ENCODE measurements at regions not wholly inside any gene's neighbourhood (a gene's known extent, or its start where the extent isn't known, plus 50 kb on each side); places are given as distances from the start of the nearest gene placed in this dataset.
"Not testable (repeated sequence)": the region's sequence is repeated elsewhere in the genome, so short reads cannot be mapped to it uniquely, and the experiment has no call there.

DNA sequence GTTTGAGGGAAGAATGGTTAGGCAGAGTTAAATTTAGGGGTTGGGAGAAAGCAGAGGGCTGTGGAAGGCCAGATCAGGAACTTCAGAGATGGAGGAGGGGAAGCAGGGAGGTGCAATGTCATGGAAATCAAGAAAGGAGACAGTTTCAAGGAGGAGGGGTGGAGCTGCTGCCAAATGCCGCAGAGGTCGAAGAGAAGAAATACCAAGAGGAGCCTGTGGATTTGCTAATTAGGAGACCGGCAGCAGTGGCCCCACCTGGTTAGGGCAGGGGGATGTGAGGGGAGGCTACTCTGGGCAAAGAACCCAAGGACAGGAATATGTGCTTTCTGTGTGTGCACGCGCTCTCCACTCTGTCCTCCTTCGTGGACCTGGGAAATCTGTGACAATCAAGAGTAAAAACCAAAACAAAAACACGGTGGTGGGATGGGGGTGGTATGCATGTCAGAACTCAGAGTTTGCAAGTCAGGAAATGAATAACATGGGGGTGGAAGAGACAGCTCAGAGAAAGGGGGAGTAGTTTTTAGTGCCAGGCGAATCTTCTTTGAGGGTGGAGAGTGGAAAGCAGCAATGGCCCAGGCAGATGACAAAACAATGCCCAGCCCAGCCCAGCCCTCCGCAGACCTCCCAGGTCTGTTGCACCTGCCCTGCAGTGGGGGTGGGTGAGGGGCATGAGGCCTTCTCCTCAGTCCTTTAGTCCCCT lies 102.9 kb upstream of the PAX2 start:
- DNase-seq (ENCODE audit: low spot score), result no peak

DNA sequence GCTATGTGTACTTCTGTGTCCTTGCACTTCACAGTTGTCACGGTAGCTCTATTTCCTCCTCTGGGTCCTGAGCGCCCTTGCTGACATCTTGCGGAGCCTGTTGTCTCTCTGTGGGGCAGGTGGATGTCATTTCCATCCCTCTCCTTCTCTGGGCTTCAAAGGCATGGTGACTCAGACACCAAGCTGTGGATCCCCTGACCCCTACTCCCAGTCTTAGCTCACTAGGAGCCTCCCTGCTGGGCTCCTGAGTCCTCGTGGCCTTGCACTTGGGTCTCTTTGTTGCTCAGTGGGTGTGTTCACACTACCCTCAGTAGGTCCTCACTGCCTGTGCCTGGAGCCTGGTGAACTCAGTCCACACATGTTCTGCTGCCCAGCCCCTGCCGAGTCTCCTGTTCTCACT lies 100.3 kb upstream of the PAX2 start:
- no peak for DNase-seq (ENCODE audit: low spot score)

DNA sequence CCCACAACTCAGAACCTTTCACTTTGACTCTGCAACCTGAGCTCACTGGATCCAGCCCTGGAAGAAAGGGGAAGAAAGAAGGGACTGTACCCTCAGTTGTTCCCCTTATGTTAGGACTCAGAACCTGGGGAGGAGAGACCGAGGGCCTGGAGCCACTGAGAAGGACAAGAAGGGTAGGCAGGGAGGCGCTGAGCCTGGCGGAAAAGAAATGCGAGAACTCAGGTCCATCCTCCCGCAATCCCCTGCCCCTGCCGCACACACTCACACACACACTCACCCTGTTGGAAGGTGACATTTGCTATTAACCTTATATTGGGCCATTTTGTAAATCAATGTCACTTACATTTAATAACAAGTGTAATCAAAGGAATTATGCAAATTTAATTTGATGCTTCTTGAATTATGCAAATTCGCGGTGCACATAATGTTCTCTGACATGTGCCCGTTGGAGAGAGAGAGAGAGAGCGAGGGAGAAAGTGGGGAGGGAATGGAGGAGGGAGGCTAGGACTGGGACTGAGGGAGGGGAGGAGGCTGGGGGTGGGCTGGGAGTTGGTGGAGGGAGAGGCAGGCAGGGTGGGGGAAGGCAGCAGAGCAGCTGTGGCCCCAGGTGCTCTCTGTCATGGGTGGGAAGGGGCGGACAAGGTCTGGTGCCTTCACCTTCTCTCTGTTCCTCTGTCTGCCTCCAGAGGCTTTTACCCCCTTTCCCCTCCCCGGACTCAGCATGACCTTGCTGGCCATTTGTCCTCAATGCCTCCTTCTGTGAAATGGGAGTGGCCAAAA lies 99.6 kb upstream of the PAX2 start:
- DNase-seq (ENCODE audit: low spot score), result no peak

DNA sequence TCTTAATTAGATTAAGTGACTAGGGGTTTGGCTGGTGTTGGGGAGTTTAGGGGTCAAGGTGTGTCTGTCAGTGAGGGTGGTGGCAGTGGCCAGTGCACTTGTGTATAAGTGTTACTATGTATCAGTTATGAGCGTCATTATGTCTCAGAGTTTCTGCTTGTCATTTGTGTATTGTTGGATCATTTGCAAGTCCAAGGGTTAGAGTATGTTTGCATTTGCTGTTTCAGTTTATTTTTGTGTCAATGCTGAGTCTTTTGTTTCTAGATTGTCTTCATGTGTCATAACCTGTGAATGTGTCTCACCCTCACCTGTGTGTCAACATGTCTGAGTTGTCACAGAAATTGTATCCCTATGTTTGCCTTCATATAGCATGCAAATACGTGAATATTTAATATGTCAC lies 97.5 kb upstream of the PAX2 start:
- no peak for DNase-seq (ENCODE audit: low spot score)

DNA sequence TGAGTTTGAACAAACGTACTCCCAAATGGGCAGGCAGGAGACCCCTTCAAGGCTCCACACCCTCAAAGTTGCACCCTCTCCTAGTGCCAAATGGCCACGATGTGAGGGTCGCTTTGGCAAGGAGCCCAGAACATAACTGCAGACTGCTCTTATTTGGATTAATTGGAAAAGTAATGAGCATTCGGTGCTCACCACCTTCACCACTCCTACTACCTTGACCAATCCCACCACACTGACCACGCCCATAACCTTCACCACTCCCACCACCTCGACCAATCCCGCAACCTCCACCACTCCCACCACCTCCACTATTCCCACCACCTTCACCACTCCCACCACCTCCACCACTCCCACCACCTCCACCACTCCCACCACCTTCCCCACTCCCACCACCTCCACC lies 94.7 kb upstream of the PAX2 start:
- DNase-seq (ENCODE audit: low spot score), result no peak

DNA sequence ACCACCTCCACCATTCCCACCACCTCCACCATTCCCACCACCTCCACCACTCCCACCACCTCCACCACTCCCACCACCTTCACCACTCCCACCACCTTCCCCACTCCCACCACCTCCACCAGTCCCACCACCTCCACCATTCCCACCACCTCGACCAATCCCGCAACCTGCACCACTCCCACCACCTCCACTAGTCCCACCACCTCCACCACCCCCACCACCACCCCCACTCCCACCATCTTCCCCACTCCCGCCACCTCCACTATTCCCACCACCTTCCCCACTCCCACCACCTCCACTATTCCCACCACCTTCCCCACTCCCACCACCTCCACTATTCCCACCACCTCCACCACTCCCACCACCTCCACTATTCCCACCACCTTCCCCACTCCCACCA lies 94.3 kb upstream of the PAX2 start:
- not testable (repeated sequence) for DNase-seq (ENCODE audit: low spot score)

DNA sequence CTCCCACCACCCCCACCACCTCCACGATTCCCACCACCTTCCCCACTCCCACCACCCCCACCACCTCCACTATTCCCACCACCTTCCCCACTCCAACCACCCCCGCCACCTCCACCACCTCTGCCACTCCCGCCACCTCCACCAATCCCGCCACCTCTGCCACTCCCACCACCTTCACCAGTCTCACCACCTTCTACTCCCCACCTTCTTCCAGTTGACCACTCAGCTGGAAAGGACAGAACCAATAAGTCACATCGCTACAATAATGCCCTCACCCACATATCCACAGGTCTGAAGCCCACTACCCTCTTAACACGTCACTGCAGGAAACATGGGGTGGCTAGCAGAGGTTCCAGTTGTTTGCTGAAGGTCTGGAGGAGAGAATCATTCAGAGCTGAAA lies 93.5 kb upstream of the PAX2 start:
- DNase-seq (ENCODE audit: low spot score), result no peak

DNA sequence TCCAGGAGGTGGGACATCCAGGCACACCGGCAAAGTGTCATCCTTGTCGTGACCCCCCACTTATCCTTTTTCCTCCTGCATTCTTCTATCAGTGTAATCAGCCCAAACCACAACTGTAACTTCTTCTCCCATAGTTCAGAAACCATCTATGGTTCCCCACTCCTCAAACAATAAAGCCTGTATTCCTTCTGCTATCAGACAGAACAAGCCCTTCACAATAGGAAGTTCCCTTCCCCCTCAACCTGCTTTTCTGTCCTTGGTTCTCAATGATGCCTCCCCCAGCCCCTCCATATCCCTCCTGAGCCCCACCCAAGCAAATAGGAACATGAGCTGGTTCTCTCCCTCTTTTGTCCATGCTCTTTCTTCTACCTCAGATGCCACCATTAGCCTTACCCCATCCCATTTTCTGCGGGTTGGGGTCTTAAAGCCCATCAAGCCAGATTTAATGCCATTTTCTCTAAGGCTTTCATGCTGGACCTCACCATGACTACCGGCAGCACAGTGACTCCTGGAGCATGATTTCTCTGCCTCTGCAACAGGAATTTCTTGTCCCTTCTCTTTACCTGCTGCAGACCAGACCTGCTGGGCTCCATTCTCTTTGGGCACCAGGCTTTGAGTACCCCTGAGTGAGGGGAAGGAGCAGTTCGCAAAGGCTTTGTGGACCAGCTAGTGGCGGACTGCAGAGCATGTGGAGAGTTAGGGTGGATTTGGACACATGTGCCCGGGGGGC lies 92.8 kb upstream of the PAX2 start:
- DNase-seq (ENCODE audit: low spot score), result no peak

DNA sequence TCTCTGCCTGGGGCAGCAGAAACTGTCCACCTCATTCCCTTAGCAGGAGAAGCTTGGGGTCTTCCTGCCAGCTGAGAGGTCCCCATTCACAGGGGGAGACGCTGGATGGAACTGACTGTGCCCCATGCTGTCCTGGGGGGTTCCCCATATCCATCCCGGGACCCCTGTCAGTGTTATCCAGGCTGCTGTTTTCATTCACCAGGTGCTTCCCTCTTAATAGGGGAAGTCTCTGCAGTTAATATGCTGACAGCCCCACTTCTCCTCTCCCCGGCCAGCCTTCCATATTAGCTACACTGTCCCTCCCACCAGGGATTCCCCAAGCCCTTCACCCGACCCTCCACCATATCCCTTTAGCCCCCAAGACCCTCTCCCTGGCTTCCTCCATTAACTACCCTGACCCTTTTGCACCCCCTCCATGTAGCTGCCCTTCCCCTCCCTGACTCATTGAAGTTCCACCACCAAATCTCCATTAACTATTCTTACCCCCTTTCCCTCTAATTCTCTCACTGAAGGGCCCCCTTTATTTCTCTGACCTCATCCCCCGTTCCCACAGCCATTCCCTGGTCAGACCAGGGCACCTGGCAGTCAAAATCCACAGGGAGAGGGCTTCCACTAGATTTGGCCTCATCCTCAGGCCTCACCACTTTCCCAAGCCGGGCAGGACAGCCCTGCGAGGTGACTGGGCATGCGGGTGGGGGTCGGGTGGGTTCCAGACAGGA lies 92.0 kb upstream of the PAX2 start:
- no peak for DNase-seq (ENCODE audit: low spot score)

DNA sequence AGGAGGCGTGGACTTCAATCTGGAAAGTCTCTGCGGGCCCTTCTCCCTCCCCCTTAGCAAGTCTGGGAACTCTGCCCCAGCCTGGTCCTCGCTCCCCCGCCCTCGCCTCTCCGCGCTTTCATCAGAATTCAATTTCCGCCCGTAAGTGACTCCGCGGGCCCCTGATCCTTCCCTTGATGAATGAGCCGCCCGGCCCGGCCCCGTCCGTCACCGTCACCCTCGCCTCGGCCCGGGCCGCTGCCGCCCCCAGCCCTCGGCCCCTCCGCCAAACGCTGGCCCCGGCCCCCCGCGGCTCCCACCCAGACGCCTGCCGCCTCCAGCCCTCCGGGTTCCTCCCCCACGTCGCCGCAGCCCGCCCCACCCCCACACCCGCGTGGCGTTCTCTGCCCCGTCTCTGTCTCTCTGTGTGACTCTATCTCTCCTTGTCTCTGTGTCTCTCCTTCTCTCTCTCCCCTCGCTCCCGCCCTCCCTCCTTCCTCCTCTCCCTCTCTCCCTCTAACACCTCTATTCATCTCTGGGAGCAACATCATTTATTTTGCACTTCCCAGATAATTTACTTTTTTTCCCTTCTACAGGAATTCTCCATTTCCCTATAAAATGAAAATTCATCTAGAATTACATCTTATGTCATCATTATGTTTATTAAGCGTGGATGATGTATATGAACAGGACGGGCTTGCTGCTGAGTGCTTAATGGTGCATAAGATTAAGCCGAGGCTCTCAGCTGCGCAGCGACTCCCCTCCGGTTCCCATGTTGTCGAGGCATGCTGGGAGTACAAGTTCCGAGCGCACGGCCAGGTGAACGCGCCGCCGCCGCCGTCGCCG lies 91.2 kb upstream of the PAX2 start:
- DNase-seq (ENCODE audit: low spot score), result no peak

DNA sequence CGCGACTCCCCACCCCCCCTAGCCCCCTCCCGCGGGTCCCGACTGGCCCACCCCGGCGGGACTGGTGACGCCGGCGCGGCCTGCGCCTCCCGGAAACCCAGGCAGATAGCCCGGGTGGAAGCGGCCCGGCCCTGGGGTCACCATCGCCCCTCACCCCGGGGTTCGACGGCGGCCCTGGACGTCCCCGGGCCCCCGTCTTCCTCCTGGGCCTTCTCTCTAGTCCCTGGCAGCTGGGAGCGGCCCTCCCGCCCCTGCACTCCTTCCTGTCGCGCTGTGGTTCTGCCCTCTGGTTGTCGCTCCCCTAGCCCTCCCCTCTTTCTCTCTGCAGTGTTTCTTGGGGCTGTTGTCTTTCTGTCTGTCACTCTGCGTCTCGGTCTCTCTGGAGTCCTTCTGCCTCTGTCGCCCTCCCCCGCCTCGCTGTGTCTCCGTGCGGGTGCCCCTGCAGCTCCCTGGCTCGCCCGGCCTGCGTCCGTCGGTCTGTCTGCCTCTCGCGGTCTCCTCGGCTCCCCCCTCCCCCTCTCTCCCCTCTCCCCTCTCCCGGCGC lies 90.5 kb upstream of the PAX2 start:
- no peak for DNase-seq (ENCODE audit: low spot score)

DNA sequence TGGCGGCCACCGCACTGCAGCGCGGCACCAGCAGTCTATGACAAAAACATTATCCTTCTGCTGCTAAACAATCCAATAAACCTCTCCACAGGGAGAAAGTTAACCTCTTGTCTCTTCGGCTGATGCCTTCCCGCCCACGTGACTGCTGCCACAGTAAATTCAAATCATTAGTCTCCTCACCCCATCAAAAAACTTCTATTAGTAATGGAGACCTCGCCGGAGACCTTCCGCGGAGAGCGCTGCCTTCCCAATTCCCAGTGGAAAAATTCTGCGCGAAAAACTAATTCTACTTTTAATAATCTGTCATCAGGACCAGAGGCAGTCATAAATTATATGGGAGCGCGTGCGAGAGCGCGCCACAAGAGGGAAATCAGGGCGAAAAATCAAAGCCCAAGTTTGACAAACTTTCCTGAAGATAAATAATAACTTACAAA lies 90.0 kb upstream of the PAX2 start:
- no peak for DNase-seq (ENCODE audit: low spot score)

DNA sequence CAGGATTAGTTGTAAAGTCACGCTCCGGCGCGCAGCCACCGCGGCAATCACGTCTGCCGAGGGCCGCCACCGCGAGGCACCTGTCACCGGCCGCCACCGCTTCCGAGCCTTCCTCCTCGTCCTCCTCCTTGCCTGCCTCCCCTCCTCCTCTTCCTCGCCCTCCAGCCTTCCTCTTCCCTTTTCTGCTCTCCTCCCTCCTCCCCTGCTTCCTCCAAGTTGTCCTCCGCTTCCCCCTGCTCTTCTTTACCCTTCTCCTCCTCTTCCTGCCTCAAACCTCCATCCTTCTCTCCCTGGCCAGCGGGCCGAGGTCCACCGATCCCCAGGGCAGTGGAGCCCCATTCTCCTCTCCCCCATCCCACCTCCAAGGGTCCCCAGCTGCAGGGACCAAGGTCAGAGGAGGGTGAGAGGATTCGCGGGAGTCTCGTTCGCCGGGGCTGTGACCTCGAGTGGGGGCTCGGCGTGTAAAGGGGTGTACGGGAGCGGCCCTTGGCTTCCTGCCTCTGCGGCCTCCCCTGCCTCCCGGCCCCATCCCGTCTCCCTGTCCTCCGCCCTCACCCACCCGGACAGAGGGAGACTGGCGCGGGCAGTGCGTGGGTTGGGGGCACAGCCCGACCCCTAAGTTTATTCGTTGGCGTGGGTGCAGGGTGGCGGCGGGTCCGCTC lies 89.5 kb upstream of the PAX2 start:
- DNase-seq (ENCODE audit: low spot score), result no peak

DNA sequence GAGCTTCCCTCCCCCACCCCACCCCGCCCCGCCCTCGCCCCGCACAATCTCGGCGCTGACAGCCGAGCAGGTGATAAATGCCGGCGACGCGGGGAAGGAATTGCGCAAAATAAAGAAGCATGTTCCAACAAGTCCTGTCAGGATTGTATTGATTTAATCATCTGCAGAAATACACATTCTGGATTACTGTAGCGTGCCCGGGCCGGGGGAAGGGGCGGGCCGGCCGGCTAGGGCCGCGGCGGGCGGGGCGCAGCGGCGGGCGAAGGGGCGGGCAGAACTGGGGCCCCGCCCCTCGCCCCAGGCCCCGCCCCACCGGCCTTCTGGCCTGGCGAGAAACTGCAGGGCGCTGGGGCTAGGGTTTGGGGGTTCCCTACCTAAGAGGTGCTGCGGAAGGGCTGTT lies 88.9 kb upstream of the PAX2 start:
- DNase-seq (ENCODE audit: low spot score), result no peak

DNA sequence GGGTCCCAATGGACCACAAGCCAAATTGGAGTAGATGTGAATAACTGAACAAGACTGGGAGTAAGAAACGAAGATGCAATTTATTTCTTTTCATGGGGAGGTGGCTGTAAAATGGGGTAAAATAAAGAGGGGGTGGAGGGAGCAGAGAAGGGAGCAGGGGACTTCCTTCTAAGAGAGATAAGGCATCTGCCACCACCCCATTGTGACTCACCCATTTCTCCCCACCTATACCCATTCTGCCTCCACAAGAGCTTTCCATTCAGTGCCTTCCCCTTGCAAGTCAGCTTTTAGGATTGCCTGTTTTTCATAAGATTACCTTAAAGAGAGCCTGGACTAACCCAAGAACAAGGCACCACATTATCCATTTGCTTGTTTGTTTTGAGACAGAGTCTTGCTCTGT lies 87.1 kb upstream of the PAX2 start:
- DNase-seq (ENCODE audit: low spot score), result no peak

DNA sequence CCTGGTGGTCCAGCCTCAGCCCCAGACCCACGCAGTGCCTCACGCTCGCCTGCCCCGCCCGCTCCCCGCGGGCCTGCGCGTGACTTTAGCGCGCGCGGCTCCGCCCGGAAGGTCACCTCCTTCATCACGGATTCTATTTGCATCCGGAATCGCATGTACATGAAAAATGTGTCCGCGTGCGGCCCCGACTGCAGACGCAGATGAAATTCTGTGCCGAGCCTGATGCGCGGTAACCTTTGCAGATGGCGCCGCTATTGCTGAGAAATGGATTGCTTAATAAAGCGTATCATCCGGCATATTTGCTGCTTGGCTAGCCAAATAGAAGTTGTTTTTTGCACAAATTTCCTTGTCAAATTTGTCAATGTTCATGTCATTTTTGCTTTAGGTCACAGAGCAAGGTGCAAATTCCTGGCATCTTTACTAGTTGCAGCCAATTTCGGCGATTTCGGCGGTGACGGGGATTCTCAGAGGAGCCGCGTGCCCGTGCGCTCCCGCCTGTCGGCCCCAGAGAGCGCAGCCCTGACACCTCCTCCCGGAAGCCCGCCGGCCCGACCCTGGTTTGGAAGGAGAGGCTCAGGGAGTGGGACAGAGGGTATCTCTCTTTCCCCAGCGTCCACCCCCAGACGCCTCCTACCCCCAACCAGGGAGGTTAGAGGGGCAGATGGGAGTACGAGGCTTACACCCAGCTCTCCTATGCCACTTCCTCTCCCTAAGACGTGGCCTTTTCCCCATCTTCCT lies 85.9 kb upstream of the PAX2 start:
- no peak for DNase-seq (ENCODE audit: low spot score)

DNA sequence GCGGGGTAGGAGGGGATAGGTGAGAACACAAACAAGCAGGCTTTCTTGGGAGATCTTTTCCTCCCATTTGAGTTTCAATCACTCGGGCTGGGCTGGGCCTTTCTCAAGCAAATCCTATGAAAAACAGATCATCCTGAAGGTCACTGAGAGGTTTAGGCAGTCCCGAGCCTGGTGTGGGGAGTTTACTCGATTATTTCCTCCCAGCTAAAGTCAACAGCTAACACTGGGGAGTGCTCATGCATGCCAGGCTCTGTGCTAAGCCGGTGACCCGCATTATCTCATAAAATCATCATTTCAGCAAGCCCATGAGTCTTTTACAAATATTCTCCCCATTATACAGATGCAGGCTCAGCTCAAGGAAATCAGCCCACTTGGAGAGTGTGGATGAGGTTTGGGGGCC lies 85.0 kb upstream of the PAX2 start:
- no peak for DNase-seq (ENCODE audit: low spot score)

DNA sequence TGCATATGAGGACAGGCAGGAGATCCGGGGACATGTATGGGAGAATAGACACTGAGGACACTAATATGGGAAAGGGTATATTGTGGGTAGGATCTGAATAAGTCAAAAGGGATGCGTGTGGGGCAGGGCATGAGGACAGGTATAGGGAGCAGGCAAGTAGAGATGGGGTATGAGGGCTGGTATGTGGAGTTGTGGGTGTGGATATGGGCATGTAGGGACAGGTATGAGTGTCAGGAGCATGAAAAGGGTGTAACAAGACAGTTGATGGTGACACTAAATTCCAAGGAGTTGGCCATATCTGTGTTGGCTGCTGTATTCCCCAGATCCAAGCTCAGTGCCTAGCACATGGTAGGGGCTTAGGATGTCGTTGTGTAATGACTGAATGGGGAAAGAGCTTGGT lies 84.4 kb upstream of the PAX2 start:
- DNase-seq (ENCODE audit: low spot score), result no peak

DNA sequence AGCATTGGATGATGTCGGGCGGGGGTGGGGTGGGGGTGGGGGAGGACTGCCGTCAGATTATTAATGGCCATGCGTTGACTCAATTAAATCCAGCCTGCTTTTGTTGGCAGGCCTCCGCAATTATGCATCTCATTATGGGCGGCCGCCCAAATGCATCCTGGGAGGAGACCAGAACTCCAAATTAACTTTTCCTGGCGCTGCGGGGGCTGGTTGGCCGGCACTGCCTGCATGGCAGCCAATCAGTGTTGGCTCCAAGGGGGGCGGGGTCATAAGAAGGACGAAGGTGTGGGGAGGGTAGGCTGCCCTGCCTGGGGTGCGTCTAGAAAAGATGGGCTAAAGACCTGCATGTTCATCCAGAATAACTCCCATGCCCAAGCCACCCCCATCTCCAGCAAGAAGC lies 83.9 kb upstream of the PAX2 start:
- no peak for DNase-seq (ENCODE audit: low spot score)

DNA sequence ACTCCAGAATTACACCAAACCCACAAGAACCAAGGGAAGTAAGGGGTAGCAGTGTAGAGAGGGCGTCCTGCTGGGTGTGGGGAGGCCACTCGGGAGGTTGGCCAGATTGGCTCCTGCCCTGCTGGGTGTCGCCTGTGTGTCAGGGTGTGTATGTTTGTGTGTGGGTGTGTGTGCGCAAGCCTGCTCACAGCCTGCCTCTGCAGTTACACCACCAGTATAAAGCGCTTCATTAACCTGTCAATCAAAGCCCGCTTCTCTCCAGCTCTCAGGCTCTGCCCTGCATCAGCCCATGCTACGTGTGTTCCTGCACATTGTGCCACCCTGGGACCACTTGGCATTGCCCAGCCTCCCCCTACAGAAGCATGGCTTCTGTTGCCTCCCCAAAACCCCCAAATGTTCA lies 83.3 kb upstream of the PAX2 start:
- DNase-seq (ENCODE audit: low spot score), result no peak

Measured in Ammon's horn (tissue), 1 donor.